ENCODE measurements at regions not wholly inside any gene's neighbourhood (a gene's known extent, or its start where the extent isn't known, plus 50 kb on each side); places are given as distances from the start of the nearest gene placed in this dataset.

GRCh38 chr7:142357953-142358520 is 100.2 kb upstream of the PRSS58 start:
- no peak overlapping the region for H3K4me3 ChIP-seq
- H3K9me3 ChIP-seq = no peaks in the 10 kb centered on the region
- intact Hi-C loops (cut with DNase I) = no loop called here
- H3K27me3 ChIP-seq (replicated peaks; ENCODE audit: insufficient read depth) = no peaks in the 10 kb centered on the region
- TF ChIP-seq, protein P1, sequence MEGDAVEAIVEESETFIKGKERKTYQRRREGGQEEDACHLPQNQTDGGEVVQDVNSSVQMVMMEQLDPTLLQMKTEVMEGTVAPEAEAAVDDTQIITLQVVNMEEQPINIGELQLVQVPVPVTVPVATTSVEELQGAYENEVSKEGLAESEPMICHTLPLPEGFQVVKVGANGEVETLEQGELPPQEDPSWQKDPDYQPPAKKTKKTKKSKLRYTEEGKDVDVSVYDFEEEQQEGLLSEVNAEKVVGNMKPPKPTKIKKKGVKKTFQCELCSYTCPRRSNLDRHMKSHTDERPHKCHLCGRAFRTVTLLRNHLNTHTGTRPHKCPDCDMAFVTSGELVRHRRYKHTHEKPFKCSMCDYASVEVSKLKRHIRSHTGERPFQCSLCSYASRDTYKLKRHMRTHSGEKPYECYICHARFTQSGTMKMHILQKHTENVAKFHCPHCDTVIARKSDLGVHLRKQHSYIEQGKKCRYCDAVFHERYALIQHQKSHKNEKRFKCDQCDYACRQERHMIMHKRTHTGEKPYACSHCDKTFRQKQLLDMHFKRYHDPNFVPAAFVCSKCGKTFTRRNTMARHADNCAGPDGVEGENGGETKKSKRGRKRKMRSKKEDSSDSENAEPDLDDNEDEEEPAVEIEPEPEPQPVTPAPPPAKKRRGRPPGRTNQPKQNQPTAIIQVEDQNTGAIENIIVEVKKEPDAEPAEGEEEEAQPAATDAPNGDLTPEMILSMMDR (IDR thresholded peaks at IDR 0.05) = peak in 3 of 4 experiments; percentile 34 to 48 (median 37)
- TF ChIP-seq POLR2AphosphoS5 (IDR thresholded peaks at IDR 0.05) = no peak
- no peak for TF ChIP-seq POLR2A (IDR thresholded peaks at IDR 0.05)
- no peaks in the 10 kb centered on the region for H3K4me1 ChIP-seq (replicated peaks)
- H3K36me3 ChIP-seq = no peaks in the 10 kb centered on the region
- H3K27ac ChIP-seq = no peak overlapping the region
- no peak for DNase-seq (ENCODE audit: low spot score)
- 30% methylated on average over 2 of the region's 2 CpGs for WGBS

GRCh38 chr7:142356166-142356565 is 98.3 kb upstream of the PRSS58 start:
- no peak overlapping the region for H3K4me3 ChIP-seq
- no peak for DNase-seq (ENCODE audit: low spot score)
- no peak overlapping the region for H3K27ac ChIP-seq
- TF ChIP-seq POLR2A (IDR thresholded peaks at IDR 0.05) = no peak
- TF ChIP-seq, protein P1 (IDR thresholded peaks at IDR 0.05) = no peak
- no peak for TF ChIP-seq POLR2AphosphoS5 (IDR thresholded peaks at IDR 0.05)
- H3K4me1 ChIP-seq (replicated peaks) = no peaks in the 10 kb centered on the region
- no peaks in the 10 kb centered on the region for H3K27me3 ChIP-seq (replicated peaks; ENCODE audit: insufficient read depth)
- WGBS = 40% methylated on average over 4 of the region's 4 CpGs
- no peaks in the 10 kb centered on the region for H3K36me3 ChIP-seq
- H3K9me3 ChIP-seq = no peaks in the 10 kb centered on the region
- intact Hi-C loops (cut with DNase I) = no loop called here

- H3K36me3 ChIP-seq = no peaks in the 10 kb centered on the region
- no peaks in the 10 kb centered on the region for H3K4me1 ChIP-seq (replicated peaks)
- H3K27me3 ChIP-seq (replicated peaks; ENCODE audit: insufficient read depth) = no peaks in the 10 kb centered on the region
- no peak overlapping the region for H3K4me3 ChIP-seq
- DNase-seq (ENCODE audit: low spot score) = no peak
- TF ChIP-seq, protein P1 (IDR thresholded peaks at IDR 0.05) = no peak
- TF ChIP-seq POLR2AphosphoS5 (IDR thresholded peaks at IDR 0.05) (no peak), POLR2A (IDR thresholded peaks at IDR 0.05) (no peak)
- 58% methylated on average over 3 of the region's 3 CpGs for WGBS
- H3K27ac ChIP-seq = no peak overlapping the region
- intact Hi-C loops (cut with DNase I) = no loop called here
- H3K9me3 ChIP-seq = no peaks in the 10 kb centered on the region
Measured at GRCh38 chr7:142355328-142355727, 97.5 kb upstream of the PRSS58 start.

GRCh38 chr7:142353147-142354060 is 95.5 kb upstream of the PRSS58 start:
- WGBS = 82% methylated on average over 15 of the region's 15 CpGs

More at GRCh38 chr7:142353147-142354060, 95.5 kb upstream of the PRSS58 start:
- no peaks in the 10 kb centered on the region for H3K9me3 ChIP-seq
- no peaks in the 10 kb centered on the region for H3K4me1 ChIP-seq (replicated peaks)
- TF ChIP-seq, protein P1 (IDR thresholded peaks at IDR 0.05) = no peak
- TF ChIP-seq POLR2A (IDR thresholded peaks at IDR 0.05) (no peak), POLR2AphosphoS5 (IDR thresholded peaks at IDR 0.05) (no peak)
- no peaks in the 10 kb centered on the region for H3K36me3 ChIP-seq
- no peak overlapping the region for H3K4me3 ChIP-seq
- no peak for DNase-seq (ENCODE audit: low spot score)
- no peaks in the 10 kb centered on the region for H3K27me3 ChIP-seq (replicated peaks; ENCODE audit: insufficient read depth)
- H3K27ac ChIP-seq = no peak overlapping the region
- intact Hi-C loops (cut with DNase I) = no loop called here
